HG03045 (cell line): ENCODE measurements at regions not wholly inside any gene's neighbourhood (a gene's known extent, or its start where the extent isn't known, plus 50 kb on each side); places are given as distances from the start of the nearest gene placed in this dataset.
A peak's percentile ranks its signal among the peaks of the same experiment; 100 is the strongest.
"Not testable (repeated sequence)": the region's sequence is repeated elsewhere in the genome, so short reads cannot be mapped to it uniquely, and the experiment has no call there.

Experiments
- ATAC-seq: cut with Tn5 transposase; IDR thresholded peaks from one replicate; pipeline ENCODE4 v1.9.1; 2021; ENCODE audit warnings: mild to moderate bottlenecking, moderate library complexity; ENCODE audit not compliant: unreplicated experiment

DNA sequence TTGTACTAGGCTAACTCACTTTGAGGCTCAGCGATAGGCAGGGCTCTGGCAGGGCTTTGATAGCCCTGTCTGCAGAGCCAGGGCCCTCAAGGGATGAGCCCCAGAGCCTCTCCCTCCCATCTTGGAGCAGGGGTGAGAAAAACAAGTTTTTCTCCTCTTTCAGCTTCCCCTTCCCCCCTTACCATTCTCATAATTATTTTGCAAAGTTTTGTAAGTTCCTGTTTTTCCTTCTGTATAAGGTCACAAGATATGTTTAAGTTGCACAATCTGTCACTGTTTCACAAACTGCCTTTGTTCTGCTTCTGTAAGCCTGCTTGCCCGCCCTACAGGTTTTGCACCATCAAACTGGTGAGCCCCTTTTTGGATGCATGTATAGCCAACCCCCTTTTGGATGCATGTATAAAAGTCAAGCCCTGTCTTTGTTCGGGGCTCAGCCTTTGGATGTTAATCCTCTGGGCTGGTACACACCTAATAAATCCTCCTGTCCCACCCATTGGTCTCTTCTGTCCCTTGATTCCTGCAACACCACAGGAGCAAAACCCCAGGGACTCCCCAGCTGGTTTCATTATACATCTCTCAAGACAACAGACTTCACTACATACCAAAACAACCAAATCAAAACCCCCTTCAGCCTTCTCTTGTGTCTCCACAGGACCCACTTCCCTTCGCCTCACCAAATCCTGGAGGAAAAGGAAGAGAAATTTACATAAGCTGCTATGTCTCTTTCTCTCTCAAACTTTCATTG lies 52.5 kb upstream of the RESF1 start:
- ATAC-seq = no peak

DNA sequence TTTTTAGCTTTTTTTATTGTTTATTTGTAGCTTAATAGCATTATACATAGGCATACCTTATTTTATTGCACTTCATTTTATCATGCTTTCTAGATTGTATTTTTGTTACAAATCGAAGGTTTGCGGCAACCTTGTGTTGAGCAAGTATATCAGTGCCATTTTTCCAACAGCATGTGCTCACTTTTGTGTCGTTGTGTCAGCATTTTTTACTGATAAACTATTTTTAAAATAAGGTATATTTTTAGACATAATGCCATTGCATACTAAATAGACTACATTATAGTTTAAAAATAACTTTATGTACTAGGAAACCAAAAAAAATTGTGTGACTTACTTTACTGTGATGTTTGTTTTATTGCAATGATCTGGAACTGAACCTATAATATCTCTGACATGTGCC lies 56.2 kb upstream of the RESF1 start:
- ATAC-seq = no peak

- ATAC-seq = no peak
Measured at GRCh38 chr12:31900271-31900670, 58.9 kb upstream of the RESF1 start.

- no peak for ATAC-seq
Measured at GRCh38 chr12:31899109-31899508, 60.1 kb upstream of the RESF1 start.

- no peak for ATAC-seq
Measured at GRCh38 chr12:31897781-31898503, 61.3 kb upstream of the RESF1 start.

- not testable (repeated sequence) for ATAC-seq
Measured at GRCh38 chr12:31897092-31897491, 62.1 kb upstream of the RESF1 start.

GRCh38 chr12:31896514-31897039 lies 62.6 kb upstream of the RESF1 start:
- peak; percentile 97 for ATAC-seq

GRCh38 chr12:31895449-31896150 lies 63.6 kb upstream of the RESF1 start:
- ATAC-seq = no peak

- ATAC-seq = no peak
Measured at GRCh38 chr12:31890295-31891285, 68.6 kb upstream of the RESF1 start.

DNA sequence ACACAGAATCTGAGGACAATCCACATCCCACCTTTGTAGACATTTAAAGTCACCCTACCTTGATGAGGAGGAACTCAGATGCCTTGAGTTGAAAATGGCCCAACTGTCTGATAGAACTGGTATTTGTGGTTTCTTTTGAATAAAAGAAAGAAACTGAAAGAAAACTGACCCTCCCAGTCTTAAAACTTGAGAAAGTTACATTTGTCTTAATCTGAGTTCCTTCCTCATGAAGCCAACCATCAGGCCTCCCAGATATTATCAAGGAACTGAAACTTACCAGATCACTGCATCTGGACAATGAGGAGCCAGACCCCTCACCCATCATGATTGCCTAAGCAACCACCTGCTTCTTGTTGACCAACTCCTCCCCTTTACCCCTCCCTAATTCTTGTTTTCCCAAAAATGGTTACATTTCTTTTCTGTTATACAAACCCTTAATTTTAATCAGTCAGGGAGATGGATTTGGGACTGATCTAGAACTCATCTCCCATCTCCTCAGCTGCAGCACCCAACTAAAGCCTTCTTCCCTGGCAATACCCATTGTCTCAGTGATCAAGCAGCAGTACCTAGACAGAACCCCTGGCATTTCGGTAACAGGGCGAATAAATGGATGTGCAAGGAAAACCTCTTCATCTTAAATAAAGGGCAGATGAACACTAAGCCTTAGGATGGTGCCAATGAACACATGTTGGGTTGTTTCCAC lies 72.0 kb upstream of the RESF1 start:
- no peak for ATAC-seq

DNA sequence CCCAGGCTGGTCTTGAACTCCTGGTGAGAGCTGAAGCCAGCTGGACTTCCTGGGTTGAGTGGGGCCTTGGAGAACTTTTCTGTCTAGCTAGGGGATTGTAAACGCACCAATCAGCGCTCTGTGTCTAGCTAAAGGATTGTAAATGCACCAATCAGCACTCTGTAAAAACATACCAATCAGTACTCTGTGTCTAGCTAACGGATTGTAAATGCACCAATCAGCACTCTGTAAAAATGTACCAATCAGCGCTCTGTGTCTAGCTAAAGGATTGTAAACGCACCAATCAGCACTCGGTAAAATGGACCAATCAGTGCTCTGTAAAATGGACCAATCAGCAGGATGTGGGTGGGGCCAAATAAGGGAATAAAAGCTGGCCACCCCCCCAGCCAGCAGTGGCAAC lies 76.5 kb upstream of the RESF1 start:
- ATAC-seq = not testable (repeated sequence)

- no peak for ATAC-seq
Measured at GRCh38 chr12:31880340-31880739, 78.9 kb upstream of the RESF1 start.

- ATAC-seq = no peak
Measured at GRCh38 chr12:31877884-31878283, 81.3 kb upstream of the RESF1 start.

- no peak for ATAC-seq
Measured at GRCh38 chr12:31876568-31877424, 82.4 kb upstream of the RESF1 start.

GRCh38 chr12:31875609-31875964 lies 83.6 kb upstream of the RESF1 start:
- no peak for ATAC-seq

GRCh38 chr12:31874961-31875608 lies 84.1 kb upstream of the RESF1 start:
- peak; percentile 78 for ATAC-seq

GRCh38 chr12:31872831-31873604 lies 86.2 kb upstream of the RESF1 start:
- ATAC-seq = no peak

GRCh38 chr12:31869972-31870371 lies 89.2 kb upstream of the RESF1 start:
- ATAC-seq = no peak
